H9 (cell line): ENCODE measurements at regions not wholly inside any gene's neighbourhood (a gene's known extent, or its start where the extent isn't known, plus 50 kb on each side); places are given as distances from the start of the nearest gene placed in this dataset.

Source experiments
- DNase-seq: peaks from one replicate; pipeline ENCODE4 v3.0.0-alpha.2; 2017
- H2AFZ ChIP-seq: one replicate; pipeline ENCODE4 v1.6.1; 2013; ENCODE audit warnings: mild to moderate bottlenecking, low read length, control low read depth, moderate library complexity
- H2AK5ac ChIP-seq: 2 replicates; pipeline ENCODE4 v1.6.1; 2013; ENCODE audit warnings: low read length, control low read depth, mixed read lengths; ENCODE audit not compliant: insufficient read length
- H2BK120ac ChIP-seq: one replicate; pipeline ENCODE4 v1.6.1; 2013; ENCODE audit warnings: low read depth, mild to moderate bottlenecking, low read length, control low read depth, inconsistent platforms; ENCODE audit not compliant: poor library complexity, severe bottlenecking
- H2BK12ac ChIP-seq: 2 replicates; pipeline ENCODE4 v1.6.1; 2013; ENCODE audit warnings: low read length, control low read depth, mixed read lengths, low read depth; ENCODE audit not compliant: insufficient read length
- H2BK15ac ChIP-seq: 2 replicates; pipeline ENCODE4 v1.6.1; 2013; ENCODE audit warnings: low read depth, low read length, control low read depth
- H2BK20ac ChIP-seq: one replicate; pipeline ENCODE4 v1.6.1; 2013; ENCODE audit warnings: low read depth, mild to moderate bottlenecking, low read length, control low read depth, inconsistent platforms; ENCODE audit not compliant: poor library complexity, severe bottlenecking
- H2BK5ac ChIP-seq: 2 replicates; pipeline ENCODE4 v1.6.1; 2013; ENCODE audit warnings: low read length, control low read depth, mixed read lengths; ENCODE audit not compliant: insufficient read length
- H3K14ac ChIP-seq: 2 replicates; pipeline ENCODE4 v1.6.1; 2013; ENCODE audit warnings: low read length, control low read depth; ENCODE audit not compliant: insufficient read depth
- H3K18ac ChIP-seq: 2 replicates; pipeline ENCODE4 v1.6.1; 2013; ENCODE audit warnings: low read depth, mild to moderate bottlenecking, mixed read lengths, low read length, control low read depth; ENCODE audit not compliant: insufficient read length
- H3K23ac ChIP-seq: 2 replicates; pipeline ENCODE4 v1.6.1; 2013; ENCODE audit warnings: low read length, control low read depth, mixed read lengths, low read depth; ENCODE audit not compliant: insufficient read length
- H3K23me2 ChIP-seq: 2 replicates; pipeline ENCODE4 v1.6.1; 2013; ENCODE audit warnings: low read depth, mild to moderate bottlenecking, mixed read lengths, low read length, control low read depth; ENCODE audit not compliant: insufficient read length, poor library complexity, severe bottlenecking
- H3K27ac ChIP-seq: 2 replicates; pipeline ENCODE4 v1.5.1; 2013; ENCODE audit warnings: low read length, control low read depth, mixed read lengths, low read depth; ENCODE audit not compliant: insufficient read length
- H3K27me3 ChIP-seq: 2 replicates; pipeline ENCODE4 v1.6.1; 2013; ENCODE audit warnings: low read length, control low read depth, inconsistent platforms; ENCODE audit not compliant: insufficient read depth
- H3K4ac ChIP-seq: 2 replicates; pipeline ENCODE4 v1.6.1; 2013; ENCODE audit warnings: low read depth, mild to moderate bottlenecking, control low read depth, inconsistent platforms, low read length, moderate library complexity
- H3K4me1 ChIP-seq: 2 replicates; pipeline ENCODE4 v1.6.1; 2013; ENCODE audit warnings: low read length, control low read depth, inconsistent platforms; ENCODE audit not compliant: insufficient read depth
- H3K4me2 ChIP-seq: 2 replicates; pipeline ENCODE4 v1.6.1; 2013; ENCODE audit warnings: low read length, control low read depth, mixed read lengths; ENCODE audit not compliant: insufficient read length, insufficient read depth
- H3K56ac ChIP-seq: 2 replicates; pipeline ENCODE4 v1.6.1; 2013; ENCODE audit warnings: low read depth, mild to moderate bottlenecking, mixed read lengths, low read length, control low read depth; ENCODE audit not compliant: insufficient read length
- H3K79me1 ChIP-seq: 2 replicates; pipeline ENCODE4 v1.6.1; 2013; ENCODE audit warnings: low read depth, mild to moderate bottlenecking, moderate library complexity, low read length, control low read depth, inconsistent platforms; ENCODE audit not compliant: insufficient read depth, poor library complexity, severe bottlenecking
- H3K79me2 ChIP-seq: 2 replicates; pipeline ENCODE4 v1.6.1; 2013; ENCODE audit warnings: low read length, control low read depth, inconsistent platforms; ENCODE audit not compliant: insufficient read depth
- H3K9ac ChIP-seq: 2 replicates; pipeline ENCODE4 v1.6.1; 2013; ENCODE audit warnings: low read length, control low read depth, mixed read lengths; ENCODE audit not compliant: insufficient read length; ENCODE audit errors: extremely low read depth
- H3K9me3 ChIP-seq: one replicate; pipeline ENCODE4 v1.6.1; 2013; ENCODE audit warnings: low read depth, low read length, inconsistent platforms; ENCODE audit not compliant: control insufficient read depth
- H3T11ph ChIP-seq: one replicate; pipeline ENCODE4 v1.6.1; 2013; ENCODE audit warnings: mild to moderate bottlenecking, low read length, control low read depth, inconsistent platforms
- H4K20me1 ChIP-seq: one replicate; pipeline ENCODE4 v1.6.1; 2013; ENCODE audit not compliant: control insufficient read depth, insufficient read length, insufficient read depth
- H4K5ac ChIP-seq: 2 replicates; pipeline ENCODE4 v1.6.1; 2013; ENCODE audit warnings: low read depth, mild to moderate bottlenecking, mixed read lengths, low read length, control low read depth; ENCODE audit not compliant: insufficient read length
- H4K8ac ChIP-seq: replicated peaks from 2 replicates; pipeline ENCODE4 v1.6.1; 2013; ENCODE audit warnings: low read length, control low read depth, mixed read lengths, low read depth; ENCODE audit not compliant: insufficient read length
- H4K91ac ChIP-seq: 2 replicates; pipeline ENCODE4 v1.6.1; 2013; ENCODE audit warnings: low read depth, mild to moderate bottlenecking, moderate library complexity, mixed read lengths, low read length, control low read depth; ENCODE audit not compliant: insufficient read length
- H3K27ac Mint-ChIP-seq, 3 experiments: 2 replicates in 2 of 3; 3 replicates in 1 of 3; pipeline ENCODE4 v1.8.0; 2020 to 2021; ENCODE audit warnings: mixed read lengths in 3 of 3, mild to moderate bottlenecking in 1 of 3, moderate library complexity in 1 of 3
- H3K27me3 Mint-ChIP-seq: 2 replicates; pipeline ENCODE4 v1.8.0; 2021; ENCODE audit warnings: low read depth, mild to moderate bottlenecking, moderate library complexity, mixed read lengths
- H3K36me3 Mint-ChIP-seq, 3 experiments: 2 replicates in 2 of 3; 3 replicates in 1 of 3; pipeline ENCODE4 v1.8.0; 2020 to 2021; ENCODE audit warnings: low read depth in 3 of 3, mixed read lengths in 3 of 3; ENCODE audit not compliant: insufficient read depth in 1 of 3
- H3K4me1 Mint-ChIP-seq, 2 experiments: 2 replicates each; pipeline ENCODE4 v1.8.0; 2020; ENCODE audit warnings: mixed read lengths in 2 of 2
- H3K4me3 Mint-ChIP-seq, 2 experiments: 2 replicates in 1 of 2; 3 replicates in 1 of 2; pipeline ENCODE4 v1.8.0; 2020 to 2021; ENCODE audit warnings: mild to moderate bottlenecking in 2 of 2, mixed read lengths in 2 of 2, moderate library complexity in 1 of 2
- H3K9me3 Mint-ChIP-seq, 2 experiments: 2 replicates in 1 of 2; 3 replicates in 1 of 2; pipeline ENCODE4 v1.8.0; 2020; ENCODE audit warnings: mild to moderate bottlenecking in 2 of 2, mixed read lengths in 2 of 2, moderate library complexity in 1 of 2
- CTCF ChIP-seq: fragments of 200-600 bp; sonication (generic); conservative IDR thresholded peaks from 3 replicates; pipeline ENCODE4 v1.8.0; 2021; ENCODE audit warnings: antibody characterized with exemption, mild to moderate bottlenecking
- WGBS: extraction: QIAGEN DNeasy Blood & Tissue Kit; methylation state at CpG from one replicate; pipeline ENCODE4 v1.1.7; 2013; ENCODE audit warnings: missing lambda C conversion rate, low lambda C conversion rate, mixed read lengths; ENCODE audit not compliant: insufficient read length; ENCODE audit errors: extremely low coverage; 5-methylcytosine and 5-hydroxymethylcytosine counted together

GRCh38 chr1:79396901-79397300 lies 390.4 kb upstream of the ADGRL4 start:
- no peaks in the 10 kb centered on the region for H3K27me3 Mint-ChIP-seq
- Histone ChIP-seq H3K23me2 (no peaks in the 10 kb centered on the region), H4K5ac (no peak overlapping the region), H3K79me2 (no peaks in the 10 kb centered on the region), H3K14ac (no peak overlapping the region), H3K27me3 (no peaks in the 10 kb centered on the region), H4K91ac (no peak overlapping the region), H2BK15ac (no peak overlapping the region), H2AFZ (no peak overlapping the region), H3K23ac (no peak overlapping the region), H3K9me3 (no peaks in the 10 kb centered on the region), H3K18ac (no peak overlapping the region), H3K56ac (no peak overlapping the region), H4K20me1 (no peaks in the 10 kb centered on the region), H3K27ac (no peak overlapping the region), H2AK5ac (no peak overlapping the region), H3T11ph (no peak overlapping the region), H2BK120ac (no peak overlapping the region), H3K4me2 (no peak overlapping the region), H3K4ac (no peak overlapping the region), H4K8ac (no peak overlapping the region), H3K9ac (no peak overlapping the region), H2BK12ac (no peak overlapping the region), H2BK20ac (no peak overlapping the region), H2BK5ac (no peak overlapping the region), H3K4me1 (no peaks in the 10 kb centered on the region), H3K79me1 (no peaks in the 10 kb centered on the region)
- H3K4me1 Mint-ChIP-seq = peaks cover 2 to 4% of the 10 kb centered on the region in 2 experiments; a peak in 2 of 4 replicates
- no peak overlapping the region for H3K27ac Mint-ChIP-seq
- no CpG with 5 or more reads among the region's 2 CpGs for WGBS
- H3K9me3 Mint-ChIP-seq = no peaks in the 10 kb centered on the region
- no peak for TF ChIP-seq CTCF
- DNase-seq = no peak
- H3K36me3 Mint-ChIP-seq = no peaks in the 10 kb centered on the region; a peak in 1 of 7 replicates
- H3K4me3 Mint-ChIP-seq = no peak overlapping the region
